ENCODE measurements at regions not wholly inside any gene's neighbourhood (a gene's known extent, or its start where the extent isn't known, plus 50 kb on each side); places are given as distances from the start of the nearest gene placed in this dataset.

- TF ChIP-seq POLR2A (IDR thresholded peaks at IDR 0.05) (no peak), CTCF (IDR thresholded peaks at IDR 0.05) (no peak)
- Histone ChIP-seq H3K9me3 (no peaks in the 10 kb centered on the region), H3K4me3 (no peak overlapping the region), H3K4me1 (no peaks in the 10 kb centered on the region), H3K36me3 (ENCODE audit: low read depth, missing control alignments) (no peaks in the 10 kb centered on the region), H3K27me3 (no peaks in the 10 kb centered on the region), H3K27ac (no peak overlapping the region)
- intact Hi-C loops (cut with DNase I; ENCODE audit: low total_unique reads): no loop called here
- 74 to 77% methylated on average over 5 of the region's 5 CpGs for WGBS, 2 donors
- no peak for DNase-seq
Observed at GRCh38 chr21:41009398-41010100, 158.4 kb upstream of the BACE2 start.

- WGBS, 2 donors: 34 to 38% methylated on average over 6 of the region's 6 CpGs
- H3K27me3 ChIP-seq: no peaks in the 10 kb centered on the region
- intact Hi-C loops (cut with DNase I; ENCODE audit: low total_unique reads): no loop called here
Observed at GRCh38 chr21:41010101-41010435, 157.9 kb upstream of the BACE2 start.

GRCh38 chr21:41011098-41011731, 156.7 kb upstream of the BACE2 start:
- Histone ChIP-seq H3K4me3 (no peak overlapping the region), H3K27ac (no peak overlapping the region), H3K4me1 (no peaks in the 10 kb centered on the region), H3K36me3 (ENCODE audit: low read depth, missing control alignments) (no peaks in the 10 kb centered on the region), H3K9me3 (no peaks in the 10 kb centered on the region), H3K27me3 (no peaks in the 10 kb centered on the region)
- 41 to 61% methylated on average over 11 to 16 of the region's 16 CpGs for WGBS, 2 donors
- TF ChIP-seq CTCF (IDR thresholded peaks at IDR 0.05) (no peak), POLR2A (IDR thresholded peaks at IDR 0.05) (no peak)
- DNase-seq: no peak
- intact Hi-C loops (cut with DNase I; ENCODE audit: low total_unique reads): no loop called here

More at GRCh38 chr21:41010101-41010435, 157.9 kb upstream of the BACE2 start:
- Histone ChIP-seq H3K36me3 (ENCODE audit: low read depth, missing control alignments) (no peaks in the 10 kb centered on the region), H3K4me3 (no peak overlapping the region), H3K9me3 (no peaks in the 10 kb centered on the region), H3K27ac (no peak overlapping the region), H3K4me1 (no peaks in the 10 kb centered on the region)
- no peak for DNase-seq
- no peak for TF ChIP-seq POLR2A (IDR thresholded peaks at IDR 0.05)
- no peak for TF ChIP-seq CTCF (IDR thresholded peaks at IDR 0.05)

- DNase-seq: no peak
- TF ChIP-seq CTCF (IDR thresholded peaks at IDR 0.05) (no peak), POLR2A (IDR thresholded peaks at IDR 0.05) (no peak)
- Histone ChIP-seq H3K27ac (no peak overlapping the region), H3K4me3 (no peak overlapping the region), H3K9me3 (no peaks in the 10 kb centered on the region), H3K4me1 (no peaks in the 10 kb centered on the region), H3K36me3 (ENCODE audit: low read depth, missing control alignments) (no peaks in the 10 kb centered on the region), H3K27me3 (no peaks in the 10 kb centered on the region)
- 31 to 58% methylated on average over 15 to 16 of the region's 16 CpGs for WGBS, 2 donors
- intact Hi-C loops (cut with DNase I; ENCODE audit: low total_unique reads): no loop called here
Observed at GRCh38 chr21:41011951-41012366, 156.0 kb upstream of the BACE2 start.

- WGBS, 2 donors: 70 to 71% methylated on average over 3 of the region's 3 CpGs
- no peak for DNase-seq
- H3K4me3 ChIP-seq: no peak overlapping the region
- no peak overlapping the region for H3K27ac ChIP-seq
- intact Hi-C loops (cut with DNase I; ENCODE audit: low total_unique reads): no loop called here
- H3K36me3 ChIP-seq (ENCODE audit: low read depth, missing control alignments): no peaks in the 10 kb centered on the region
- H3K9me3 ChIP-seq: no peaks in the 10 kb centered on the region
- no peak for TF ChIP-seq POLR2A (IDR thresholded peaks at IDR 0.05)
- no peak for TF ChIP-seq CTCF (IDR thresholded peaks at IDR 0.05)
- no peaks in the 10 kb centered on the region for H3K4me1 ChIP-seq
- H3K27me3 ChIP-seq: no peaks in the 10 kb centered on the region
Observed at GRCh38 chr21:41012425-41012824, 155.5 kb upstream of the BACE2 start.

Measured in testis (tissue), 2 donors.